SK-N-SH (cell line): ENCODE measurements at regions not wholly inside any gene's neighbourhood (a gene's known extent, or its start where the extent isn't known, plus 50 kb on each side); places are given as distances from the start of the nearest gene placed in this dataset.

Experiments used
- CTCF ChIA-PET: fragments of 300-600, 350-600 bp; formaldehyde crosslinking; extraction: SDS; loops from one replicate; lab custom pipeline; 2021; lab: Yijun Ruan, JAX
- POLR2A ChIA-PET: fragments of 350-600 bp; sonication (Branson Sonifier 250); formaldehyde crosslinking; extraction: SDS; loops from one replicate; lab custom pipeline; 2020; ENCODE audit warnings: antibody characterized with exemption, inconsistent platforms; lab: Yijun Ruan, JAX
- DNase-seq: peaks from one replicate; pipeline ENCODE4 v3.0.0; 2012
- H2AFZ ChIP-seq: fragments of 200-600 bp; sonication (generic); 2 replicates; pipeline ENCODE4 v1.8.1; 2016; ENCODE audit warnings: antibody characterized with exemption, mild to moderate bottlenecking, low read depth
- H3F3A ChIP-seq: fragments of 200-600 bp; sonication (generic); replicated peaks from 2 replicates; pipeline ENCODE3; 2016; ENCODE audit warnings: antibody characterized with exemption, mild to moderate bottlenecking; ENCODE audit not compliant: insufficient read depth
- H3K27ac ChIP-seq, 2 experiments: fragments of 200-500 bp in 1 of 2; fragments of 200-600 bp in 1 of 2; sonication (Bioruptor generic) in 1 of 2; sonication (generic), shearing (Covaris generic) in 1 of 2; 2 replicates each; pipeline versions ENCODE4 v1.5.1 to v1.6.1; 2014 to 2016; ENCODE audit warnings: low read depth in 2 of 2, inconsistent platforms in 1 of 2, low read length in 1 of 2, mild to moderate bottlenecking in 1 of 2, mixed read lengths in 1 of 2
- H3K27me3 ChIP-seq: fragments of 200-600 bp; sonication (generic), shearing (Covaris generic); 2 replicates; pipeline ENCODE4 v1.6.1; 2016; ENCODE audit warnings: mixed run types; ENCODE audit not compliant: insufficient read depth
- H3K36me3 ChIP-seq, 2 experiments: fragments of 200-500 bp in 1 of 2; fragments of 200-600 bp in 1 of 2; sonication (Bioruptor generic) in 1 of 2; sonication (generic) in 1 of 2; replicated peaks in 1 of 2; 2 replicates each; pipeline versions ENCODE3 to v1.5.1; 2014 to 2016; ENCODE audit warnings: low read length in 1 of 2, mild to moderate bottlenecking in 1 of 2; ENCODE audit not compliant: insufficient read depth in 2 of 2, control insufficient read depth in 1 of 2
- H3K4me1 ChIP-seq, 2 experiments: fragments of 200-500 bp in 1 of 2; fragments of 200-600 bp in 1 of 2; sonication (Bioruptor generic) in 1 of 2; sonication (generic), shearing (Covaris generic) in 1 of 2; 2 replicates each; pipeline versions ENCODE4 v1.5.1 to v1.6.1; 2014 to 2016; ENCODE audit warnings: low read depth in 1 of 2, low read length in 1 of 2, mixed run types in 1 of 2; ENCODE audit not compliant: insufficient read depth in 2 of 2, control insufficient read depth in 1 of 2
- H3K4me2 ChIP-seq: fragments of 200-600 bp; sonication (generic), shearing (Covaris generic); 2 replicates; pipeline ENCODE4 v1.6.1; 2017; ENCODE audit warnings: mixed run types
- H3K4me3 ChIP-seq, 2 experiments: fragments of 200-500 bp in 1 of 2; fragments of 200-600 bp in 1 of 2; sonication (Bioruptor generic) in 1 of 2; sonication (generic), shearing (Covaris generic) in 1 of 2; 2 replicates each; pipeline versions ENCODE4 v1.5.1 to v1.8.1; 2014 to 2016; ENCODE audit warnings: low read depth in 2 of 2, inconsistent platforms in 1 of 2, low read length in 1 of 2, mild to moderate bottlenecking in 1 of 2, mixed read lengths in 1 of 2, moderate library complexity in 1 of 2
- H3K79me2 ChIP-seq: fragments of 200-600 bp; sonication (generic); 2 replicates; pipeline ENCODE4 v1.8.1; 2017; ENCODE audit warnings: mild to moderate bottlenecking; ENCODE audit not compliant: insufficient read depth
- H3K9ac ChIP-seq: fragments of 200-600 bp; sonication (generic); 2 replicates; pipeline ENCODE4 v1.6.1; 2017; ENCODE audit warnings: mixed run types
- H3K9me2 ChIP-seq: fragments of 200-600 bp; sonication (generic); 2 replicates; pipeline ENCODE4 v1.6.1; 2017; ENCODE audit warnings: mixed run types
- H3K9me3 ChIP-seq: fragments of 200-600 bp; sonication (generic); 2 replicates; pipeline ENCODE4 v1.6.1; 2017; ENCODE audit warnings: mixed run types, mild to moderate bottlenecking, moderate library complexity
- H4K20me1 ChIP-seq: fragments of 200-600 bp; sonication (generic); 2 replicates; pipeline ENCODE4 v1.6.1; 2017; ENCODE audit warnings: mild to moderate bottlenecking, mixed run types; ENCODE audit not compliant: insufficient read depth
- FOXM1 ChIP-seq: IDR thresholded peaks from 2 replicates; pipeline ENCODE4 v1.4.0; 2012; ENCODE audit warnings: low read depth, mild to moderate bottlenecking
- GABPA ChIP-seq: IDR thresholded peaks from 2 replicates; pipeline ENCODE4 v1.4.0; 2012; ENCODE audit warnings: low read depth, mild to moderate bottlenecking
- IRF3 ChIP-seq: fragments of 150-350 bp; IDR thresholded peaks from 2 replicates; pipeline ENCODE4 v1.6.1; 2016; ENCODE audit warnings: mild to moderate bottlenecking, low read depth, low read length
- JUND ChIP-seq: IDR thresholded peaks from 2 replicates; pipeline ENCODE4 v1.4.0; 2012
- MEF2A ChIP-seq: IDR thresholded peaks from 2 replicates; pipeline ENCODE4 v1.4.0; 2012; ENCODE audit warnings: low read depth, borderline replicate concordance
- MXI1 ChIP-seq: IDR thresholded peaks from 2 replicates; pipeline ENCODE4 v1.6.1; 2012; ENCODE audit warnings: mild to moderate bottlenecking, low read depth, low read length, improper control_type of control experiment
- NRF1 ChIP-seq: IDR thresholded peaks from 2 replicates; pipeline ENCODE4 v1.6.1; 2012; ENCODE audit warnings: low read depth, mild to moderate bottlenecking, low read length
- POLR2AphosphoS5 ChIP-seq: IDR thresholded peaks from 2 replicates; pipeline ENCODE4 v1.6.1; 2012; ENCODE audit warnings: low read depth, low read length
- RCOR1 ChIP-seq: fragments of 150-350 bp; IDR thresholded peaks from 2 replicates; pipeline ENCODE4 v1.6.1; 2017; ENCODE audit warnings: antibody characterized with exemption, low read length
- TAF1 ChIP-seq: IDR thresholded peaks from 2 replicates; pipeline ENCODE4 v1.6.1; 2012; ENCODE audit warnings: low read depth, mild to moderate bottlenecking, low read length, moderate library complexity, borderline replicate concordance
- TEAD4 ChIP-seq: IDR thresholded peaks from 2 replicates; pipeline ENCODE4 v1.4.0; 2012; ENCODE audit warnings: mild to moderate bottlenecking, borderline replicate concordance; ENCODE audit not compliant: insufficient read depth
- USF1 ChIP-seq: IDR thresholded peaks from 2 replicates; pipeline ENCODE4 v1.4.0; 2012; ENCODE audit warnings: low read depth, borderline replicate concordance
- WGBS: methylation state at CpG from one replicate; pipeline ENCODE4 v1.1.6; 2017; ENCODE audit warnings: low lambda C conversion rate; 5-methylcytosine and 5-hydroxymethylcytosine counted together
- TF ChIP-seq, protein P1 (sequence below): fragments of 150-350 bp; IDR thresholded peaks from 2 replicates; pipeline ENCODE4 v1.6.1; 2017; ENCODE audit warnings: antibody characterized with exemption, low read length, low read depth, borderline replicate concordance

DNA sequence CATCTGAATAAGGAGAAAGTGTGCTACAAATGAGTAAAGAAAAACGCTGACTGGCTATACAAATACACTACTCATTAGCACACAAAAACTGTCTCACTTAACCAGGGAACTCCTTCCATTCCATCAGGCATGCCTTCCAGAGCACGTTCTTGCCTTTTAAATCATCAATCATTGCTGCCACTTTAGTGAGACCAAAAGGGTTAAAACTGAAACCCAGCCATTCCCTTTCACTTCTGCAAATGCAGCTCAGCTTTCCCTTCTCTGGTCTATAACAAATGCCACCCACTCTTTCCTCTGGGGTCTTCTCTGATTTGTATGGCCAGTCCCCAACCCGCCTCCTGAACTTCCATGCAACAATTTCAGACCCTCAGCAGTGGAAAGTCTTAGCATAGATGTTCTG is 231.5 kb downstream of the TRIML1 start:
- Histone ChIP-seq H3K9ac (no peak overlapping the region), H3K9me3 (no peaks in the 10 kb centered on the region), H3F3A (no peaks in the 10 kb centered on the region), H4K20me1 (no peaks in the 10 kb centered on the region), H3K4me2 (no peak overlapping the region), H3K79me2 (no peaks in the 10 kb centered on the region), H3K36me3 (no peaks in the 10 kb centered on the region), H3K4me1 (no peaks in the 10 kb centered on the region), H2AFZ (no peak overlapping the region), H3K27ac (no peak overlapping the region), H3K9me2 (no peaks in the 10 kb centered on the region), H3K4me3 (no peak overlapping the region), H3K27me3 (no peaks in the 10 kb centered on the region; the same call in 1 of the 2 replicates)
- no peak for TF ChIP-seq POLR2AphosphoS5
- TF ChIP-seq MXI1: no peak
- no peak for TF ChIP-seq GABPA
- TF ChIP-seq TAF1: no peak
- no peak for TF ChIP-seq JUND
- no peak for TF ChIP-seq TEAD4
- CTCF ChIA-PET: no interaction called here
- POLR2A ChIA-PET: no interaction called here
- 34% methylated on average over 3 of the region's 3 CpGs for WGBS
- DNase-seq: no peak

DNA sequence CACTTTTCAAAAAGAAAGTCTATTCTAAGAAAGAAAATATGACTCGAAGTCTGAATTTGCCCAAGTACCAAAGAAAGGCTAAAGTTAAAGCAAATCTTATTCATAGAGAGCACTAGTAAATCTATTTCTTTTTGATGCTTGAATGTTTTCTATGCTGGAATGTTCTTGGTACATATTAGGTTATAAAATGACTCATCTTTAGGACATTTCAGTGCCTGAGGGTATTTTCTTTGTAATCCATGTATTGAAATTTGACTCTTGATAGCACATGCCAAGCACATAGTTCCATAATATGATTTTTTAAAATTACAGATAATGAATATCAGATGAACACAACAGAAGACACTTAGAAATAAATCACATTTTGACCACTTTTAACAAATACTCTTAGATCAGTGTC is 232.8 kb downstream of the TRIML1 start:
- WGBS: 28% methylated on average over 1 of the region's 1 CpG
- H3K4me2 ChIP-seq: no peak overlapping the region
- H3K79me2 ChIP-seq: no peaks in the 10 kb centered on the region

More for the DNA sequence above, 232.8 kb downstream of the TRIML1 start:
- Histone ChIP-seq H3K27ac (no peak overlapping the region), H3K4me1 (no peaks in the 10 kb centered on the region), H3K9me3 (no peaks in the 10 kb centered on the region), H4K20me1 (no peaks in the 10 kb centered on the region)
- no peak for TF ChIP-seq IRF3
- TF ChIP-seq NRF1: no peak
- TF ChIP-seq FOXM1: no peak
- no peak for TF ChIP-seq RCOR1
- TF ChIP-seq, protein P1, sequence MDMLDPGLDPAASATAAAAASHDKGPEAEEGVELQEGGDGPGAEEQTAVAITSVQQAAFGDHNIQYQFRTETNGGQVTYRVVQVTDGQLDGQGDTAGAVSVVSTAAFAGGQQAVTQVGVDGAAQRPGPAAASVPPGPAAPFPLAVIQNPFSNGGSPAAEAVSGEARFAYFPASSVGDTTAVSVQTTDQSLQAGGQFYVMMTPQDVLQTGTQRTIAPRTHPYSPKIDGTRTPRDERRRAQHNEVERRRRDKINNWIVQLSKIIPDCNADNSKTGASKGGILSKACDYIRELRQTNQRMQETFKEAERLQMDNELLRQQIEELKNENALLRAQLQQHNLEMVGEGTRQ: no peak
- TF ChIP-seq USF1: no peak
- no peak for TF ChIP-seq MEF2A
- TF ChIP-seq, all 33 proteins: peak for 0
- ChIA-PET CTCF (no interaction called here), POLR2A (no interaction called here)
- no peaks in the 10 kb centered on the region for H3K36me3 ChIP-seq
- H3F3A ChIP-seq: no peaks in the 10 kb centered on the region
- H3K9ac ChIP-seq: no peak overlapping the region
- no peaks in the 10 kb centered on the region; the same call in 1 of the 2 replicates for H3K27me3 ChIP-seq
- H3K4me3 ChIP-seq: no peak overlapping the region
- no peak overlapping the region for H2AFZ ChIP-seq
- no peaks in the 10 kb centered on the region for H3K9me2 ChIP-seq
- DNase-seq: no peak
